HG02970 (cell line): ENCODE measurements at regions not wholly inside any gene's neighbourhood (a gene's known extent, or its start where the extent isn't known, plus 50 kb on each side); places are given as distances from the start of the nearest gene placed in this dataset.
"Not testable (repeated sequence)": the region's sequence is repeated elsewhere in the genome, so short reads cannot be mapped to it uniquely, and the experiment has no call there.

ENCODE experiments used
- ATAC-seq: cut with Tn5 transposase; IDR thresholded peaks from one replicate; pipeline ENCODE4 v1.9.1; 2021; ENCODE audit warnings: mild to moderate bottlenecking, moderate library complexity, moderate number of reproducible peaks; ENCODE audit not compliant: unreplicated experiment, low FRiP score

DNA sequence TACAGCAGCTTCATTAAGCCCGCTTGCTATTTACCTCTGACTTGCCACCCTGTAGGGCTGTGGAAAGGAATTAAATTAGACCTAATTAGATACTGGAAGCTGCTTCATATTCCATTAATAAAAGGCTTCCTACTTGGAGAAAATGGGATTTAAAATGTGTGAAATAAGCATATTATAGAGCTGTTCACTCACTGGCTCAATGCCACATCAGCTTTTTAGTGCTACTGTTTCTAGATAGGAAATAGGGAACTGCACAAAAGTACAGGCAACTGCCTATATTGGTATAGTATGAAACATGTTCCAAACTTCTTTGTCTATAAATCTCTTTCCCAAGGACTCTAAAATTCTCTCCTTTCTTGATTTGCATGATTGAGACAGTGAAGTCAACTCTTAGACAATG, 407.9 kb upstream of the AADAT start:
- ATAC-seq = no peak

DNA sequence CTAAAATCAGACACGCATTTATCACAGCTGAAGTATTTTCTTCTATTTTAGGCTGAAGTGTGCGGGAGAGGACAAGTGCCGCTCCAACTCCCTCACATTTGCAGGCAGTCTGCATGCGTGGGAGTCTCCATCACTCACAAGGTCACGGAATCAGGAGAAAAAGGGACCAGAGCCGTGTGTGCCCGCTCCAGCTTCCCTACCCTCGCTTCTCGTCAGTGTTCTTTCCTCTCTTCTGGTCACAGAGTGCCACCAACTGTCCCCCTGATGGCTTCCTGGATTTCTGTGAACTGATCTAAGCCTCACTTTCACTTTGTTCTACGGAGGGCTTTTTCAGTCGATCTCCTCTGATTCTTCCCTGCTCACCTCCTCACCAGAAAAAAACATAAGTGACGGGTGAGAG, 407.4 kb upstream of the AADAT start:
- ATAC-seq = peak; percentile 69

DNA sequence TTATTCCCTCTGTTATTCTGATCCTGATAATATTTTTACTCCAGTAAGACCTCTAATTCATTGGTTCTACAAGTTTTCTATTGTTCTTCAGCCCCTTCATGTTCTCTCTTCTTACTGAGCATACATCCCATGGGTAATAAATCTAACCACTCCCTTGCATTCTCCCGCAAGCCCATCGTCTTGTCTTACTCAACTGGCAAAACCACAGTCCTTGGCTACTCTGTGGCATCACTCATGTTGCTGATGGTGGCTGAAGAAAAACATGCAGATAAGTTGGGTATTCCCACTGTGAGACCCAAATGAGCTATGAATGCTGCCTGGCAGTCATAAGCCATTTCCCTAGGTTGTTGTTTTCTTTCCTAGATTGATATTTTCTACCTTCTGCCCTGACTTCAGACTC, 402.2 kb upstream of the AADAT start:
- no peak for ATAC-seq

DNA sequence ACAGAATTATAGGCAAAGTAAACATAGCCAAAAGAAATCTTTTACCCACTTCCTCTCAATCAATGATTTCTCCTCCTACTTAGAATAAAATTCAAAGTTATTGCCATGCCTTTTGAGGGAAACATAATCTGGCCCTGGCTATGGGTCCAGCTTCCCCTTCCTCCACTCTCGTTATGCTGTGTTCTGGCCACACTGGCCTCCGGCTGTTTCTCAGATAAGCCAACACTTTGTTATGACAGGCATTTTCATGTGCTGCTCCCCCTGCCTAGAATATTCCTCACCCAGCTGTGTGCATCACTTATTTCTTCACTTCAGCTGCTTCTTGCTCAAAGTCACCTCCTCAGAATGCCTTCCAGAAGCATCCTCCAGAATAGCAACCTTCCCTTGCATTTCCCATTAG, 386.6 kb upstream of the AADAT start:
- no peak for ATAC-seq

DNA sequence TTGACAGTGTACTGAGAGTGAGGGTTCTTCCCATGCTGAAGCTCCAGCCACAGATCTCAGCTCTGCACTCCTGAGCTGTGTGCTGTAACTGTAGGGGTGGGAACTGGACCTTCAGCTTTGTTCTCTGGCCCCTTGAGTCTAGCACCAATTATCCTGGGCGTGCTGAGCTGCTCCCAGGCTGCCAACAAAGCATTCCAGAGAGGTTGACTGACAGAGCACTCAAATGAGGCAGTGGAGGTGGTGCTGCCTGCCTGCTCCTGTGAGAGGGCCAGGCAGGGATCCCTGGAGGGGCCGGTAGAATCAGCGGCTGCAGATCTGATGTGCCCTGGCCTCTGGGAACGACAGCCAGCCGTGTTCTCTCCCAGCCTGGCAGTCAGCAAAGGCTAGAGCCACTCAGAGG, 375.7 kb upstream of the AADAT start:
- ATAC-seq = no peak

DNA sequence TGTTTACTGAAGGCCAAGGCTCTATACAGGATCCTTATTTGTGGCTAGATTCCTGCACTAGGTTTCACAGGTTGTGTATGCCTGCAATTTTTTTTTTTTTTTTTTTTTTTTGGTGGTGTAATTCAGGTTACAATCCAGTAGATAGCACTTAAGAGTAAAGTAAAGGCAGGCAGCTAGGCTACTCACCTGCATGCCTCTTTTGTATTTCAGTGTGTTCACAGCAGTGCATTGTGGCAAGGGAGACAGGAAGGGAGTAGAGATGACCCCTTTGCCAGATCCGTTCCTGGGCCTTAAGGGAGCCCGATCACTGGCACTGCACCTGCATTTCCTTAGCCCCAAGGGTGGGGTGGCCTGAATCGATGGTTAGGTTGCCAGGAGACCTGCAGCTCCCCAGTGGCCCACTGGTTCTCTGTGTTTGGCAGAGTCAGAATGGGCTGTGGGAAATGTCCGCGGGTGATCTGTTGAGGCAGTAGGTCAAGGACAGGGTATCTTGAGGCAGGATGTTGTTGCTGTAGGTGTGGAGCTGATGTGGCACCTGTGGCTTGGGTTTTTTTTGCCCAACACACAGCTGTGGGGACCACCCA, 374.9 kb upstream of the AADAT start:
- no peak for ATAC-seq

DNA sequence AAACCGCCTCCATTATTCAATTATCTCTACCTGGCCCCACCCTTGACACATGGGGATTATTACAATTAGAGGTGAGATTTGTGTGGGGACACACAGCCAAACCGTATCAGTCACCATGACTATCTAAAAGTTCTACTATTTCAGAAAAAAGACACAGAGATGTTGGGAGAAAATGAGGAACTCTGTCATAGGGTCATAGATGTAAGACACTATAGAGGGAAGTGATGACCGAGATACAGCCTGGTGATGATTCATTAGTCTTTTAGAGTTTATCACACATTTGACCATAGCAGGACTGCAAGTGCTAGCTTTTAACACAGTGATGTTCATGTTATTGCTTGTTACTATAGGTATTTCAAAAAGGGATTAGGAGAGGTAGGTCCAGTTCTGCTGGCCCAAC, 357.0 kb upstream of the AADAT start:
- ATAC-seq = no peak

DNA sequence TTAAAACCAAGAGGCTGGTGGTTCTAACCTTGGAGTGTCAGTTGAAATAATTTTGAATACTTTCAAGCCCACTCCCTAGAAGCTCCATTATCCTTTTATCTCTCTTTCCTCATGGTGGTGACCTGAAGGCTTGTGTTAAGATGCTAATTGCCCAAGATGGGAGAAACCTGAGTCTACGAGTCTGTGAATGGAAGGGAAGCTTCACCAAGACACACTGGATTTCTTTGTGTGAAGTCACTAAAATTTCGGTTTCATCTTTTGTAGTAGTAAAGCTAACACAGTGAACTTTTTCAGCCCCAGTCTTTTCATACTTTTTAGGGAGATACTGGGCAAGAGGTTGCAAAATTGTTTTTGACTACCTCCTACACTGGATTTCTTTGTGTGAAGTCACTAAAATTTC, 351.4 kb upstream of the AADAT start:
- ATAC-seq = not testable (repeated sequence)

DNA sequence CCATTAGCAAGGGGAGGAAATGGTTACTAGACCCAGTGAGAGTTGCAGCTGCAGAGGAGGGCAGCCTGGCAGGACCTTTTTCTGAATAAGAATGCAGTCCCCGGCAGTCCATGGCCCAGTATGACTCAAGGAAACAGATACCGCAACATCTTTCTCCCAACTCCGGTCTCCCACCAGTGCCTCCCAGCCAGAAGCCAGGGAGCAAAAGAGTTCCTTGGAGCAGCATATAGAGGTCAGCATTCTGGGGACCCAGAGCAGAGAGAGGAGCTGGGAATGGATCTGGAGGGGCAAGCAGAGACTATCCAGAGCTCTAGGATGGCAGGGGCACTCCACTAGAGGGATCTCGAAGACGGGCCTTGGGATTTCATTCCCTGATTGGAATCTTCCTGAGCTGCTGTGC, 339.2 kb upstream of the AADAT start:
- ATAC-seq = no peak

DNA sequence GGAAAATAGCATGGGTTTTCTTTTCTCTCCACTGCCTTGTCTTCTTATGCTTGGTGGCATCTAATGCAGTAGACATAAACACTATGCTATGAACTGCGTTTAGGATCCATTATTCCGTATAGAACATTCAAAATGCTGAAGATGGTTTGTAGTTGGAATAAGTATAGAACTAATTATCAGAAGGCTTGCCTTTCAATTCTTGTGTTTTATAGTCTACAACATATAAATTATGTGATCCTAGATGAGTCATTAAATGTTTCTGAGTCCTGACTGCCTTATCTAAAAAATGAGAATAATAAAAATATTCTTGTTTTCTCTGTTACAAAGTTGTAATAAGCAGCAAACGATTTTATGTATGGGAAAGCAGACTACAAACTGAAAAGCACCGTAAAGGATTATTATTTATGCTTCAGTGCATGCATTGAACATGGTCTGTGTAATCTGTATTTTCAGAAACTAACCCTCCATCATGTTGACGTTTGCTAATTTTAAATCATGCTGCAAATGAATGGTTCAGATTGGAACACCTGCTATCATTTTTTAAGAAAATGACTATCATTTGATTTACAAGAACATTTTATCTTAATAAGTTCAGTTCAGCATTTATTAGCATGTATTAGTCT, 335.9 kb upstream of the AADAT start:
- no peak for ATAC-seq

DNA sequence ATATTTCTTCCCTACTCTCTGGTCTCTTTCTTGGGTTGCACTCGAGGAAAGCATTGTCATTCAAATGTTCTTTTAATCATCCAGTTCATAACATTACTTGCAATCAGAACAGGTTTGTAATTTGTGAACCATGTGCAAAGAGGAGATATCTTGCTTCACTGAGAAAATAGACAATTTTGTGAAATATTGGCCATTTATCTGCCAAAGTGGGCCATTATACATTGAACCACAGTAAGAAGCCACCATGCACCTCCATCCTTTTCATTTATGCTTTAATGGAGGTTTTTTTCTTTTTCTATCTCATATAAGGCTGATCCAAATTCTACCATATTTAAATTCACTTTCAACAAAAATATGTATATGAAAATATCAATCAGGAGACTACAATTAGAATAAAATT, 335.3 kb upstream of the AADAT start:
- no peak for ATAC-seq

DNA sequence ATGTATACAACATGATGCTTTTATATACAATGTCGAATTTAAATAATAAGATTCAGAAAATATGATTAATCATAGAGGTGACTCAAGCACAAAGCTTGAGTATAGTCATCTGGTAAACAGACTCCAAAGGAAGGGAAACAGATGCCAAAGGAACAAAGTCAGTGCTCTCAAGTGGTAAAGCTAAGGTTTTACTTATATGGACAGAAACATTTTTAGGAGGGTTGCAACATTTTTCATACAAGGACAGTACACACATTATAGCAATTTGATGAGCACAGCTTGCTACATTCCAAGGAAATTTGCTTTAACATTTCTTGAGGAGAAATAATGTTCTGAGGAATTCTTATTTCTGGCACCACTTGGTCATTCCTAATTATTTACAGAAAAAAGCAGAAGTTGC, 333.4 kb upstream of the AADAT start:
- ATAC-seq = no peak

DNA sequence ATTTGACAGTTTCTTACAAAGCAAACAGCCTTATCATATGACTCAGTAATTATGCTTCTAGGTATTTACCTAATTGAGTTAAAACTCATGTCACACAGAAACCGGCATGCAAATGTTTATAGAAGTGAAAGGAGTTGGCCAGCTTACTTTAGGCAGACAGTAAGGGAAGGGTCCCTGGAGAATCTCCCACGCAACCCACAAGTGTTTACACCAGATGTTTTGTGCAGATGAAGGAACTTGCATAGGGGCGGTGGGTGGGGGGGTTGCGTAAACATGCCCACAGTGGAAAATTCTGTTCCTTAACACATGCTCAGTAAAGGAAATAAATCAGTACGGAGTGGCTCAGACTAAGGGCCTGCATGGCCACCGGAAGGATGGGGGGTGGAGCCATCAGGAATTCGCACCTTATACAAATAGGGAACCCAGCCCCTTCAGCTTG, 330.5 kb upstream of the AADAT start:
- ATAC-seq = peak; percentile 71

DNA sequence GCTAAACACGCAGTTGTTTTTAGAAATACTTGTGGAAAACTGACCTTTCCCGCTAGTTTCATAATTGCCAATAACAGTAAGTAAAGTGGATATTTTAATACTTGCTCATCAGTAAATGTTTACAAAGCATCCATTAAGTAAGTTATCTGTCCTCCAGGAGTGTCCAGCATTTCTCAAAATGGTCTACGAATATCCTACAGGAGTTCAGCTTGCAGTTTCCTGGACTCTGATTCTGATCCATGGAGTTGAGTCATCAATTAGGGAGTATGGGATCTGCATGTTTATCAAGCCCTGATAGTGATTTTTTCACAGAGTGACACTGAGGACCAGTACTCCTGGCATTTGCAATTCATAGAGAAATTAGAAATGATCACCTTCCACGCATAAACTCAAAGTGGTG, 325.2 kb upstream of the AADAT start:
- no peak for ATAC-seq

DNA sequence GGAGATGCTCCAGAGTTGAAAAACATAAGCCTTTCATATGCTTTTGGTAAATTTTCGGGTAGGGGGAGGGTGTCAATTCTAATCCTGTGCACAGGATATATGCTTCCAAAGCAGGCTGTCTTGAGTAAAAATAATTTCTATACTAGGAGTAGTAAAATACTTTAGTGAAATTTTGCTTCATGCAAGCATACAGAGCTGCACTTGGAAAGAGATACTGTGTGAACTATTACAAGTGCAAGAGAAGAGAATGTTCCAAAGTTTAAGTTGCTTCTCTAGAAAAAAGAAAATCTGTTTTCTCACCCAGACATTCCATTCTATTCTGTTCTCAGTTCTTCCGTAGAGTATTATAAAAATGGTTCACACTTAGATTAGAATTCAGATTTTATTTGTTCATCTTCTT, 324.6 kb upstream of the AADAT start:
- ATAC-seq = no peak

DNA sequence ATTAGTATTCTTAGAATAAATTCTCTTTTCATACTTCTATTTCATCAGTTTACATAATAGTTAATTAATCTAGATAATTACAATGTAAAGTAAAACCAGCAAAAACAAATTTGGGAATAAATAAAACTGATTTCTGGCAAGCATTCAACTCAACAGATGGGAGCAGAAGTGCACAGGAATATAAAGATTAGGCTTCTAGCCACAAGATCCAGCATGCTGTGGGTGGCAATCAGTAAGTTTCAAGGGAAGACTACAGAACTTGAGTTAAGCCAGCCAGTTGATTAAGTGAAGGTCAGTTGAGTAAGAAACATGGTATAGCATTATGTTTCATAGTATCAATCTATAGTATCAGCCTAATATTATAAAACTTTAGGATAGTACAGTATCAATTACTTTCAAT, 324.2 kb upstream of the AADAT start:
- ATAC-seq = no peak

DNA sequence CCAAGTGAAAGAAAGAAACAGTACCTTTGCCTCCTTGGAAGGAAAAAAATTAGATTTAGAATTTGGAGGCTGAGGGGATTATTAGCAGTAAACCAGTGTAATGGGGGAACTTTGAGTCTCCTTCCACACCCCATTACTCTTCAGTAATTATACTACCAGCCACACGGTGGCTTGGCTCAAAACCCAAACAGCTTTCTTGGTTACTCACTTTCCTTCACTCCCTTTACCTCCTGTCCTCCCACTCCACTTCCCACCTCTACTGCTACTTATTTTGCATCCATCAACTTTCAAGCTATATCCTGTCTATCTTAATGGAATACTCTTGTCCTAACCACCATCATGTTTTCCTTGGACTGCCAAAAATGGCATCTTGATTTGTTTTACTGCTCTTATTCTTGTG, 310.6 kb upstream of the AADAT start:
- ATAC-seq = no peak

DNA sequence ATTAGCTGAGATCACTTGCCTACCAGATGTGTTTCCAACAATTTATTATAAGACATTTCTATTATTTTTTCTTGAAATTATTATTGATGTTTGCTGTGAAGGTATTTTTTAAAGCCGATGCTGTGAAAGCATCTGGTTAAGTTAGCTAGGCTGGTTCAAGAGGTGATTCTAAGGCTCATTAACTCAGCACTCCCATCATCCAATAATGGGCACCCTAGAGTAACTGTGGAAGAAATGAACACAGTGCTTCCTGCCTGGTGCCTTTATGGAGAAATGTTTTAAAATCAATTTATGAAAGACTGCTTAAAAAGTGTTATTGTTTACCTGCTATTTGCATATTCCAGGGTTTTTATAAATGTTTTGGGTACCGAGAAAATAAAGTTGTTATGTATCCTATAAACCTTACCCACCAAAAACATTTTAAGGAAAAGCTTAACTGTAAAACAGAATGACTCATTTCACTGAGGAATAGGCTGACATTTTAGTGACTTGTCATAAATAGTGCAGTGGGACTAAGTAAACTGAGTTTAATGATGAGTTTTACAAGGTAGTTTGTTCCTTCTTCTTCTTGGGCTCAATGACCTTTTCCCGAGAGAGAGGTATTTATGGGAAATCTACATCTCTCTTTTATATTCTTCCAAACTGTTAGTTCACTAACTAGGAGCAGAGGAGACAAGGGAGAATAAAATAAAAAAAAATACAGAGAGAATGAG, 310.0 kb upstream of the AADAT start:
- ATAC-seq = no peak

DNA sequence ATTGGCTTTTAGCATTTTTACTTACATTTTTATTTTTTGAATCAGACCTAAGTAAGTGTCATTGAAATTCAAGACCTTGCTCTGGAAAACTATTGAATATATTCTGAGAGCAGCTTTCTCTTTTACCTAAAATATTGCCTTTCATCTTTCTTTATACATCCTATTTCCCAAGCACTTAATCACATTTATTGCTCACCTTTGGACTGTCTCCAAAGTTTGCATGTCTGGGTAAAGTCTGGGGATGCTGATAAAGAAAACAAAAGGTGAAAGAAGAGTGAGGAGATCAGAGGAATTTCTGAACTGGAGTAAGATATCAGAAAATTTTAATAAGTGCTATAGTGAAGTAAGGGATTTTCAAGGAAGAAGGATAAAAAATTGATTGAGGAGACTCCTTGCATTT, 308.5 kb upstream of the AADAT start:
- ATAC-seq = no peak

DNA sequence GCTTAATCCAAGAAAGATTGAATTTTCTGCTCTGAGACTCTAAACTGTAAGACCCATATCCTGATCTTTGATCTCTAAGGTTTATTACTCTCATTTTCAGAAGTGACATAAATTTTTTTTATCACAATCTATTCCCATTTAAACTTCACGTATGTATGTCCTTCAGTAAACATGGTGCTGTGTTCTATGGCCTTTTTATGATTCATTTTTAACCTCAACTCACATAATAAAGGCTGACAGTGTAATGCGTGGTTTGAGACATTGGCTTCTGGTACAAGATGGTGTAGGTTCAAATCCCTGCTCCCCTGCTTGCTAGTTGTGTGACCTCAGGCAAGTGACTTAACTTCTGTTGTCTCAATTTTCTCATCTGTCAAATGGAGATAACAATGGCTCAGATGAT, 306.0 kb upstream of the AADAT start:
- ATAC-seq = no peak

DNA sequence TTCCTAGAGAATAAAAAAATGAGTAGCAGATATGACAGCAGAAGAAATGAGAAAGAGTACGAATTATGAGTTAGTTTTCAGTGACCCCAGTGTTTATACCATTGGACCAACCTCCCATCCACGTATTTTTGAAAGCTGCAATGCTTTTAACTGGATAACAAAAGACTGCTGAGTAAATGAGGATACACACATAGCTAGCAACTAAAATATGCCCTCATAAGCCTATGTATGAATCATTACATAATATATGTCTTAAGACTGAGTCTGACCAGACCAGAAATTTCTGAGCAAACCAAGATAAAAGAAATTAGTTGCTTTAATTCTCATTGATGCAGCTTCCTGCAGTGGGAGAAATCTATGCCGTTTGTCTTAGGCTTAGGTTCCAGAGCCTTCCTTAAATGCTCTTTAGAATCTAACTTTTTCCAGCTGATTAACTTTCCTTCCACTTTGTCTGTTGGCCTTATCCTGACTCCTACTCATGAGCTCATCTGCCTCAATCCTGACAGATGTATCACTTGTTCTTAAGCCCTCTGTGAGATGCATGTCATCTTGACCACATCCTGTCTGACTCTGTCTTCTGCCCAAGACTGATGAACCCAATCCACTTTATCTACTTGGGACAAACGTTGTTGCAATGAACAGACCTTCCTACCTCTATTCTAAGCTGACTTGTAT, 301.4 kb upstream of the AADAT start:
- ATAC-seq = no peak

DNA sequence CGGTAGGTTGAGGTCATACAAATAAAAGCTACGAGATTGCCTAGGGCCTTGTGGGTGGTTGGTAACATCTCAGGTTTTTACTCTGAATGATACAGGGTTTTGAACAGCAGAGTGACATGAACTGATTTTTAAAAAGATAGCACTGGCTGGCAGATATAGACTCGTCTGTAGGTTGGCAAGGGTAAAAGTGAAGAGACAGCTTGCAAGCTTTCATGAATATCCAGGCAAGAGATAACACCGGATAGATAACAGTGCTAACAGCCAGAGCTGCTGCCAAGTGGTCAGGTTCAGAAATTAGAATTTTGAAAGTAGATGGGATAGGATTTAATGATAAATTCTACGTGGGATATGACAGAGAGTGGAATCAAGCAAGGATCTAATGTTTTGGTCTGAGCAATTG, 299.7 kb upstream of the AADAT start:
- ATAC-seq = no peak
